Activated CD8-positive, alpha-beta memory T cell treated with anti-CD3 and anti-CD28 coated beads for 48 hours (primary cell): ENCODE measurements at regions not wholly inside any gene's neighbourhood (a gene's known extent, or its start where the extent isn't known, plus 50 kb on each side); places are given as distances from the start of the nearest gene placed in this dataset.

ENCODE experiments used
- DNase-seq, 3 experiments: peaks; one replicate each; pipeline ENCODE4 v3.0.0-alpha.2; 2020; ENCODE audit warnings: low read depth in 2 of 3, low spot score in 2 of 3

DNA sequence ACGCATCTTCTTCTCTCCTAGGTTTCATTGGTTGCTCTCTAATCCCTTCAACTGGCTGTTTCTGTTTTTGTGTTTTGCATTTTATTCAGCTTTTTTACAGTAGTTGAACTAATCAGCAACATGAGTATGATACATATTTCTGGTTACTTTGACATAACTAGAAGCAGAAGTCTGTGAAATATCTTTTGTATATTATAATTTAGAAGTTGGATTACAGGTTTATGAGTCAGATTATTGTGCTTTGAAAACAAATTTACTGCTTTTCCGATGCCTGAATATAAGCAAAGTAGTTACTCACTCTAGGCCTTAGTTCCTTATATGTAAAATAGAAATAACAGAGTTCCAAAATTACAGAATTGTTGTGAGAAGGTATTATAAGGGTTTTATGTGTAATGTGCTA lies 96.2 kb upstream of the MEOX2 start:
- no peak for DNase-seq

DNA sequence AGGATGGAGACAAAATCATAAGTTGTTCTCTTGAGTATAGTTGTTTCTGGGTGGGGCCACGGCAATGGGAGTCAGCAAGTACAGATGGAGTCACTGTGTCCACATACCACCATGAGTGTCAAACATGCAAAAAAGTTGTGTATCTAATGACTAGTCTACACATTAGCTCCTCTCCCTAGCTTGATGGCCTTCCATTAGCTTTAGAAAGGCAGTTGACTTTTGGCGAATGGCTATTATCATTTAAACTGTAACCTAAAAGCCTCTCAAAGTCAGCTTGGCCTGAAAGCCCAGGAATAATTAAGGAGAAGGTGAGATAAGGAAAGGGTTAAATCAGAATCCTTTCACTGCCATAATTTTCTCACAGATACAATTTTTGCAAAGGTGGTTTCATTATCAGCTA lies 95.5 kb upstream of the MEOX2 start:
- no peak for DNase-seq

DNA sequence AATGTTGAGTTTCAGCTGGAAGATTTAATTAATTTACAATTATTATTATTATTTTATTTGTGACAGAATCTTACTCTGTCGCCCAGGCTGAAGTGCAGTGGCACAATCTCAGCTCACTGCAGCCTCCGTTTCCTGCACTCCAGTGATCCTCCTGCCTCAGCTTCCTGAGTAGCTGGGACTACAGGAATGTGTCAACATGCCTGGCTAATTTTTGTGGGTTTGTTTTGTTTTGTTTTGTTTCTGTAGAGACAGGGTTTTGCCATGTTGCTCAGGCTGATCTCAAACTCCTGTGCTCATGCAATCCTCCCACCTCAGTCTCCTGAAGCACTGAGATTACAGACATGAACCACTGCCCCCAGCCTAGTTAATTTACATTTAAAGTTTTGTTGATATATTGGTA lies 93.8 kb upstream of the MEOX2 start:
- DNase-seq = no peak

DNA sequence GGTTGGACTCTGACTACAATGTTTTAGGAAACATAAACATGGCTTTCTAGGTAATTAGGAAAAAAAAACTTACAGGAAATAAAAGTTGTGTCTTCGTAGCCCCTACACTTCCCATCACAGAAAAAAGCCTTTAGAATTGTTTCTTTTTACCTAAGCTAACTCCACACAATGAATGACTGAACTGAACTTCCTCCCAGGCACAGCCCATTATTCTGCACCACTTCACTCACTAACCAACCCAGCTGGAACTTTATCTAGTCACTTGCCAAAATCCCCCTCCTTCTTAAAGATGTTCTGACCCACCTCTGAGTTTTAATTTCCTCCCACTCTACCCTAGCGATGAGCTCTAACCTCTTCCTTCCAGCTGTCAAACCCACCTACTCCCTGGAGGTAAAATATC lies 91.7 kb upstream of the MEOX2 start:
- DNase-seq = no peak

DNA sequence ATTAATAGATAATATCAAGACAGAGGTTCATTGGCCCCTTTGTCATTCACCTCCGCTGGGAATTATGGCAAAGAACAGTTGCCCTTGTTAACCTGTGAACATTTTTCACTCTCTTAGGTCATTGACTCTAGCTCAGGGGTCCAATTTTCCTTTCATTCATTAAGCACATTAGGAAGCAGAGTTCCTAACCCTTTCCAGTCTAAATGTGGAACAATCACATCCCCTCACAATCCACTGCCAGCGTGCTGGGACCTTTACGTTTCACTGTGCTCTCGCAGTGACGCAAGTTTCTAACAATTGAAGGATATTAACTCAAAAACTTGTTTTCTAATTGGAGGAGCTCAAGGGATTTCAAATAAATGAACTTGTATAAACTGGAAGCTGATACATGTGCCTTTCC lies 79.3 kb upstream of the MEOX2 start:
- no peak for DNase-seq

DNA sequence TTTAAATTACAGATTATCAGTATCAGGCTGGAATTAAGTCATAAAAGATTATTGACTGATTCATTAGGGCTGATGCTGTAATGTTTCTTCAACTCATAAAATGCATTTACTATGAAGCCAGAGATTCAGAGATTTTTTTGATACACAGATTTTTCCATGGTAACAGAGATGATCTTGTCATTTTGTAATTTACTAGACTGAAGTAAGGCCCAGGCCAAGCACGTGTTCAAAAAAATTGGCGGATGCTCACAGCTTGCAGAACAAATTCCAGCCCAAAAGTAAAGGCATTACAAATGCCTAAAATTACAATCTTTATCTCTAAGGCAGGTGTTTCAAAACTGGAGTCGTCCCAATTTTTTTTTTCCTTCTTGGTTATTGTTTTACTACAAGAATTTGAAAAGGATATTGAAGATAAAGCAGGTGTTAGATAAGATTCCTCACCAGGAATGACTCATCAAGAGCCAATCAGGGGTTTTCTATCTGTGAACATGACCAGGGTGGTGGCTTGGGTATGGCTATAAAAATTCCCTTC lies 78.4 kb upstream of the MEOX2 start:
- DNase-seq = no peak

DNA sequence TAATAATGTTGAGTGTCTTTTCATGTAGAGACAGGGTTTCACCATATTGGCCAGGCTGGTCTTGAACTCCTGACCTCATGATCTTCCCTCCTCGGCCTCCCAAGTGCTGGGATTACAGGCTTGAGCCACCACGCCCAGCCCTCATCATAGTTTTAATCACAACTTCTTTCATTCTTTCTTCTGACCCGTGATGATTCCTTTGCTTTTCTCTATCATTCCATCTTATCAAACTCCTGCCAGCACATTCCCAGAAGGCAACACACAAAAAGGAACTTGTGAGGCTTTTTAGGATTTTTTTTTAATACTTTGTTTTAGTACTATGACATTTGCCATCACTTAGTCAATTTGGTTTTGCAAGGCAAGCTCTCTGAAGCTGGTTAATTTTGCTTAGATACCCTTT lies 77.5 kb upstream of the MEOX2 start:
- no peak for DNase-seq

DNA sequence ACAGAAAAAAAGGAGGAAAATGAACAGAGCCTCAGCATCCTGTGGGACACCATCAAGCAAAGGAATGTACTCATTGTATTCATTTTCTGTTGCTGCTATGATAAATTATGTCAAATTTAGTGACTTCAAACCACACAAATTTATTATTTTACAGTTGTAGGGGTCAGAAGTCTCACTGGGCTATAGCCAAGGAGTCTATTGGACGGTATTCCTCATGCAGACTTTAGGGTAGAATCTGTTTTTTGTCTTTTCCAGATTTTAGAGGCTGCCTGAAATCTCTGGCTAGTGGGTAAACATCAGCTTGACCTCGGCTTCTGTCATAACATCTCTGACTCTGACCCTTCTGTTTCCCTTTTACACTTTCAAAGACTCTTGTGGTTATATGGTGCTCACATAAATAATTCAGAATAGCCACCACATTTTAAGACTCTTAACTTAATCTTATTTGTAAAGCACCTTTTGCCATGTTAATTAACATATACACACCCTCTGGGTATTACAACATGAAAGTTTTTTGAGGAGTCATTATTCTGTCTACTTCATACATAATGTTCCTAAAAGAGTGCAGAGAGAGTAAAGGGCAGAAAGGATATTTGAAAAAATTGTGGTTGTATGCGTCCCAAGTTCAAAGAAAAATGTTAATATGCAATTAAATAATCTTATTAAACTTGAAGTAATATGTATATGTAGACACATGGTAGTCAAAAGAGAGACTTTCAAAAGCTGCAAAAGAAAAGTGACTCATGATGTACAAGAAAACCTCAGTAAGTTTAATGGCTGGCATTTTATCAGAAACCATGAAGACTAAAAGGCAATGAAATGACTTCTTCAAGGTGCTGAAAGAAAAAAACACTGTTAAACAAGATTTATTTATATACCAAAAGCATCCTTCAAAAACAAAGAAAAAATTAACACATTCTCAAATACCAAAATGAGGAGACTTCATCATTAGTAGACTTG lies 70.8 kb upstream of the MEOX2 start:
- no peak for DNase-seq

DNA sequence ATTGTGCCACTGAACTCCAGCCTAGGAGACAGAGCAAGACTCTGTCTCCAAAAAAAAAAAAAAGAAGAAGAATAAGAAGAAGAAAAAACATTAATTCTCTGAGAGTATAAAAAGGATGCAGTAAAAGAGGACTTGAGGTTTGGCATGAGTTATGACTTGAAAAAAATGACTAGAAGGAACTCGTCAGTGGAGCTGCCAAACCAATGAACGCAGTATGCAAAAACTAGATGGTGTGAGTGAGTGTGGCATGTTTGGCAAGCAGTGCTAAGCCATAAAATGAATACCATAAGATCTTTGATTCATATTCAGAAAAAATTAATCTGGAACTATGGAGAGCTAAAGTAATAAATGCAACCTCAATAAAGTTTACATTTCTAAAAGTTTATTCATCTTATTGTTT lies 68.6 kb upstream of the MEOX2 start:
- DNase-seq = no peak

DNA sequence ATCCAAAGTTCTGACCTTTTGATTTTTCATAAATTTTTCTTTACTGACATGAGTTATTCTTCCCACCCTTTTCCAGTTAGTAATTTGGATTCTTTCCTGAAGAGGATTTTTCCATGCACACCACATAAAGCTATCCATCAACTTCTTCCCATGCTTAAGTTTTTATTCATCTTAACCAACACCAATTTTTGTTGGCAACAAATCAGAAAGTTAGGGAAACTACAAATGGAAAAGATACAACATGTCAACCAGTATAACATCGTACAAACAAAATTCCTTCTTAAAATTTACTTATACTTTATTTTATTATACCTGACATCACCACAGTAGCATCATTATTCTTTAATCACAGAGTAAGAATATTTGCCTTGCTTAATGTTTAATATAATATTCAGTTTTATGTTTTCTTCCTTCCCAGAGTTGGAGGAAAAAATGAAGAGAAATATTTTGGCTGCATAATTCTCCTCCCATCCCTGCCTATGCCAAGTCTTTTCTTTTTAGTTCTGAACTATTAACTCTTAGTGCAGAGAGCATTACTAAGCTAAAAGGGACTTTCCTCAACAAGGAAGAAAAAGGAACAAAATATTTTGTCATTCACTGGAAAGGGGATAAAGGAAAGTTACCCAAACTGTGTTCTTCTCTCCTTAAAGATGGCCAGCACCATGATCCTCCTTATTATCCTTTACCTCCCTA lies 67.5 kb upstream of the MEOX2 start:
- DNase-seq = no peak

DNA sequence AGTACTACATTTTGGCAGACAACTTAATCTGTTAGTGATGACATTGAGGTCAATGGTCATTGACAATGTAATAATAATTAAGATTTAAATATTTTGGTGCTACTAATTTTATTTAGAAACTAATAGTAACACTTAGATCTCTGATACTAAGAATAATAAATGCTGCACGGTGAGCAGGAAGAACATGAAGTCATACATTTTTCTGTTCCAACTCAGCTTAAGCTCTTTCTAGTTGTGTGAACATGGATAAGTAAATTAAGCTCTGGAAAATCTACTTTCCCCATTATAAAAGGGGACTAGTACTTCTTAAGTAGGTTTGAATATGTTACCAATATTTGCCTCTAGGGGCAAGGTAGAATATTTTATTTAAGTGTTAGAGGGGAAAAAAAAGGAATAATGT lies 65.9 kb upstream of the MEOX2 start:
- DNase-seq = no peak

DNA sequence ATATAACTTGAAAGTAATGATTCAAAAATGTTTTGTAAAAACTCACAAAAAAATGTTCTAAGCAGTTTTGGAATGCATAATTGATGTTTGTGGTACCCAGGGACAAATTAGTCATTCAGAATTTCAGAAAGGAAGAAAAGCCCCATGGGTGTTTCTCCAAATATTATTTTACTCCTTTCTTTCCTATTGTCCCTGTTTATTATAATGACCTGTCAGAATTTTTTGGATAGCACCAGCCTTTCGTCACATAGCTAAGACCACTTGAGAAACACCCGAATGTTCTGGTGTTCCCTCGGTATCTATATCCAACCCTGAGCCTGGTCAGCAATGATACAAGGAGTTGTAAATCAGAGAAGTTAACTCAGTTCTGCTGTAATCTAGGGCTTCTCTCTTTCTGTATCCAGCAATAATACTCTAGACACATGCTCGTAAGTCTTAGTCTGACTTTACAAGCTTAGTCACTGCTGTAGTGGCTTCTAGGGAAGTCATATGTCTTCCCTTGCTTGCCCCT lies 64.8 kb upstream of the MEOX2 start:
- no peak for DNase-seq

DNA sequence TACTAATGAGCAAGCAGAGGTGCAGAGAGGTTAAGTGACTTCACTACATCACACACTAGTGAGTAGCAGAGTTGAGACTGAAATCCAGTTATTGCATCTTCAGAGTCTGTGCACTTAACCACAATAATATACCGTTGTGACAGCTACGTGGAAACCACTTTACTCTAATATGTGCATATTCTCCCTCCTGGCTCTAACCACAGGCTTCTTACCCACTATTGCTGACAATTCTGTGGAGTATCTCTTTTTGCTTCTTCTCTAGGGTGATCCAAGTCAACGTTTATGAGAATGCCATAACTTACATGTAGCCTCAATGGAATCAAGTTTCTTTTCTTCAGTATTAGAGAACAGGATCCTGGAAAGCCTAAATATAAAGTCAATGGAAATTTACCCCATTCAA lies 64.2 kb upstream of the MEOX2 start:
- no peak for DNase-seq

DNA sequence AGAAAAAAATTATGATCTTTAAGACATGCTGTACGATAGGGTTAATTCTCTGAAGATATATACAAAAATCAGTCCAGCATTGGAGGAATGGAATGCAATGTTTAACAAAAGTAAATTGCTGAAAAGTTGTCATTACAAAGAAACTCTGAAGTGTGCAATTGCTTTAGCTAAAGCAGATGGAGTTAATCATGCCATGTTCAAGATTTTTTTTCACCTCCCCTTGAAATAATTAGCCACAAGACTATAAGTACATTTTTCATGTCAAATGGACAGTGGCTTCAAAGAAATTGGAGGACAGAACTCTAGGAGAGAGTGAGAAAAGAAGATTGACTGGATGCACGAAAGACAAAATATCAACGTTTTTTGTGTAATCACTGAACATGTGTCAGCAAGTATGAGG lies 63.1 kb upstream of the MEOX2 start:
- DNase-seq = no peak

DNA sequence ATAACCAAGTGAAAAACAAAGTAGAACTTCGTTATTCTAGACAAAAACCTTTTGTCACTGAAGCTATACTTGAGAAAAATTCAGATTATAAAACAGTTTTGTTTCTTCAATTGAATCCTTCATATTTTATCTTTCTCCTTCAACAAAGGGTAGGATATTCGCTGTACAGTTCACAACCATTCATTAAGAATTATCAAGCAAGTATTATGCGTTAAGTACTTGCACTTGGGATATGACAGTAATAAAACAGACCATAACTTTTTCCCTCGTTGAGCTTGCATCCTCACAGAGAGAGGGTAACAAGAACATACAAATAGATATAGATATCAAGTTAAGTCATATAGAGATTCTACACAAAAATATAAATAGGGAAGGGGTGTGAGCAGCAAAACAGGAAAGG lies 61.2 kb upstream of the MEOX2 start:
- no peak for DNase-seq

DNA sequence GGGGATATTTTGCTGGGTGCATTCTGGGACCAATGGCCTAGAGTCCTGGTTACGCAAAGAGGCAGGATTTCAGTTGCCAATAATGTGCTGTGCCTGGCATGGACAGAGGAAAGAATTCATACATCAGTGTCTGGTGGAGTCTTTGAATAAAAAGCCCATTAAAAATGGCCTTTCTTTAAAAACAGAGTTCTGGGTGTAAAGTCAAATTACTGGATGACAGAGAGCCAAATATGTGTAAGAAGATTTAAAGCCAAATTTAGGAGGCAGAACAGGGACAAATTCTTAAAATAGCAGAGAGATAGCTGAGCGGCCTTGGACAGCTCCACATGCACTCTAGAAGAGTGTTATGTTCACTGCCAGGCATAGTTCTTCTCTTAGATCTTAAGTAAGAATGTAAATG lies 60.8 kb upstream of the MEOX2 start:
- no peak for DNase-seq

DNA sequence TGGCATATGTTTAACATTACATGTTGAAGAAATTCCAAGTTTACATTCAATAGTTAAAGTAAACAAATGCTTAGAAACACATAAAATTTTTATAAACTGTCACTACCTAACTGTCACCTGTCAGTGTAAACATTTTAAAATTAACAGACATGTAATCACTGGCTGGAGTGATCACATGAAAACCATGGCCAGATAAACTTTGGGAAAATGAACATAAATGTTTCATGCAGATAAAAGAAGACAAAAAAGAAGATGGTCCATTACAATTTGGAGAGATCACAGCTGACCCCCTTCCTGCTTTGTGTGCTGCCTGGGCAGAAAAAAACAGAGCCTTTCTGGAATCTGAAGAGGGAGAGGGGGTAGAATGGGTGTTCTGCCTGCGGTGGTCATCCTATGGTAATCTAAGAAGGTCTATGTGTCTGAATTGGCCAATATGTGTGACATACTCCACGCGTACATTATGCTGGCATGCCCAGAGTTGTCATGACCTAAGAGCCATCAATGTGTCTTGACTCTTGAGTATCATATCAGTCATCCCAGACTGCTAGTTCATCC lies 57.5 kb upstream of the MEOX2 start:
- no peak for DNase-seq

DNA sequence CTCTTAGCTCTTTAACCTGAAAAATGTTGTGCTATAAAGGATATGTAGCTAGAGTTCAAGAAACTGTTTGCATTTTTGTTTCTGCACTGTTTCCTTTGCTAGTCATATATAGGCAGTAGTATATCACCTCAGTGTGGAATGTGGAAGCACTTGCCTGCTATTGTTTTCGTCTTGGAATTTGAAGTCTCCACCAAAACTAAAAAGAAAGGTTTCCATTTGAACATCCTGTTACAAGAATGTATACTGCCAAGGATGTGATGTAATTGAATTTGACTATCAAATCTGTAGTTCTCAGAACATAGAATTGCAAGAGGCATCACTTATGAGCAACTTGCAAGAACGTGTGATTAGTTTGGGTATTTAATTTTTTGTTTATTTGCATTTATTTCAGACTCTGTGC lies 51.1 kb upstream of the MEOX2 start:
- no peak for DNase-seq
